HT1080 (cell line): ENCODE measurements at regions not wholly inside any gene's neighbourhood (a gene's known extent, or its start where the extent isn't known, plus 50 kb on each side); places are given as distances from the start of the nearest gene placed in this dataset.

ENCODE experiments used
- DNase-seq: peaks from one replicate; pipeline ENCODE4 v3.0.0-alpha.2; 2015; ENCODE audit warnings: low read depth

DNA sequence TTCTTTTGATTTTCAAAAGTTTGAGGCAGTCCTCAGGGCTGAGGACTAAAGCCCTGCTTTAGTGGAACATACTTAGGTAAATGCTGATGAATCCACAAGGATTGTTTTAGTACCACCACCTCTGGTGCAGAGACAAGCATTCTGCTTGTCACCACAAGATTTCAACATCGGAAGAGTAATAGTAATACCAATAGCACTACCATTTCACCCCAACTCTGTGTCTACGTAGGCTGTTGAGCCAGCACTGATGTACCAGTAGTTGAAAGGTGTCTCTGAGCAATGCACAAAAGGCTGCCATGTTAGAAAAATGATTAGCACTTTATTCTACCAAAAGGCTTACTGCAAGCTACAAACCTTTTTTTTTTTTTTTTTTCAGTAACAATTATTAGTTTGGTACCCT lies 213.2 kb upstream of the SLC24A2 start:
- no peak for DNase-seq

DNA sequence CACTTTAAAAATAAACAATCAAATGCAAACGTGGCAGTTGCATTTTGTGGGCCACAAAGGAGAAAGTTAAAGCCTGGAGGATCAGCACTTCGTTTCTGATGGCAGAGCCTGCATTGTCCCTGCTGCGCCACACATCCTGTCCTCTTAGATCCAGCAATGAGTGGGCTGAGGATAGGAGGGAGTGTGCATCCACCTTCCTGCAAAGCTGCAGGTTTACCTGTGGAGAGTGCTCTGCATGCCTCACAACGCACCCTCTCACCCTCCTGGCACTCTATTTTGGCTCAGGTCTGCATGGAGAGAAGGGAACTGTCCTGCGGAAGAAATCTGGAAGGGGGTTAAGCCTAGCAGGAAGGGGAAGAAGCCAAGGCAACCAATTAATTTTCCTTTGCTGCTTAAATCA lies 212.2 kb upstream of the SLC24A2 start:
- no peak for DNase-seq

DNA sequence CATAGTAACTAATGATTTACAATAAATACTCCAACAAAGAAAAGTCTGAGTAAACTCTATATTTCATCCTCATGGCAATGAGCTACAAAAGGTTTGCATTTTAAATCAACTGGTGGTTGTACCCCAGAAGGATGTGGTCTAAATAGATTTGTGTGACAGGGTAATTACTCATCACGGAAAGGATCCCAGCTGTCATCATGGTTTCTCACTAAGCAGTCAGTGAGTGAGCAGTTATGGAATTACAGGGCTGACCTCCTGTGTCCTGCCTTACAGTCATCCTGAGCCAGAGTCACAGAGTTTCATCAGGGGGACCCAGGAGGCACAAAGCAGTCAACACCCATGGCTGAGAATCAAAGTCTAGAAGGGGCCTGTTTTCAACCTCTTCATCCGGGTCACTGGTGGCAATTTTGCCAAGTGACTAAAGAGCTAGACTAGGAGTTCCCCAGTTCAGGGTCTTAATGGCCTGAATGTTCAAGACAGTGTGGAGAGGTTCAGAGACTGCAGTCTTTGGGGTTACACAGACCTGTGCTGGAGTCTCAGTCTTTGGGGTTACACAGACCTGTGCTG lies 210.7 kb upstream of the SLC24A2 start:
- DNase-seq: peak; percentile 99

DNA sequence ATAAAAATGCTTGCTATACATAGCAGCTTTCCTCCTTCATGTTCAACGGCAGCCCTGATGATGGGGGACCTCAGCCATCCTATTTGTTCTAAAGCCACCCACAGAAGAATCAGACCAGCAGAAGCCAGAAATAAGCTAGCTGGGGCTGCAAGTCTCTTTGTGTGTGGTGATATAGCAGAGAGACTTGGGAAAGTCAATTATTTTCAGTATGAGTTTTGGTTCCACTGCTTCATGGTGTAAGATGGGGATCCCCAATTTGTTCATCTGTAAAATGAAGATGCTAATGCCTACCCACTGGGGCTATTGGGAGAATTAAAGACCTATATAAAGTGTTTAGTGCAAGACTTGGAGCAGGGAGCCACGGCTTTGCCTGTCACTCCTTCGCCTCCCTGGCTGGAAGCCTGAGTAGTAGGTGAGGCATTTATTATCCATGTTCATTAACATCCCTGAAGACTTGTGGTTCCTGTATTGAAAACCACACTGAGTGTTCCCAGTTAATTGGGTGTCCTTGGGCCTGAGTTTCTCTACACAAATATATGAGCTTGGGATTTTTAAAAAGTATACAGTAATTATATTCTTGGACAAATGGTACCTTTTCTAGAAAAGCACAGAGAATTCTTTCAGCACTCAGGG lies 210.1 kb upstream of the SLC24A2 start:
- DNase-seq: no peak

DNA sequence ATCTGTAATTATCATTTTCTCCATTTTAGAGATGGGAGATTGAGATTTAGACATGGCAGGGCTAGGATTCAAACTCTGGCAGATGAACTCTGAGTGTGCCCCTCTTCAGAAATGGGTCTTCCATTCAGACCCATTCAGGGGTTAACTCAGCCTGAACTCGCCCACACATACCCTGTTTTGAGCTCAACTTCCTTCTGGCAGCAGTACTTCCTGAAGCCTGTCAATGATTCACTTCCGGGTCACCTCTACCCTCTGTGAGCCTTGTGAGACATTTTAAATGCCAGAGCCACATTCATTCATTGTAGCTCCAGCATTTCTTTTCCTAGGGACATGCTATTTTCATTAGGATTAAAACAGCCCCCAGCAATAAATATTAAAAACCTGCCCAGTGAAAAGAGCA lies 209.3 kb upstream of the SLC24A2 start:
- DNase-seq: peak; percentile 62

DNA sequence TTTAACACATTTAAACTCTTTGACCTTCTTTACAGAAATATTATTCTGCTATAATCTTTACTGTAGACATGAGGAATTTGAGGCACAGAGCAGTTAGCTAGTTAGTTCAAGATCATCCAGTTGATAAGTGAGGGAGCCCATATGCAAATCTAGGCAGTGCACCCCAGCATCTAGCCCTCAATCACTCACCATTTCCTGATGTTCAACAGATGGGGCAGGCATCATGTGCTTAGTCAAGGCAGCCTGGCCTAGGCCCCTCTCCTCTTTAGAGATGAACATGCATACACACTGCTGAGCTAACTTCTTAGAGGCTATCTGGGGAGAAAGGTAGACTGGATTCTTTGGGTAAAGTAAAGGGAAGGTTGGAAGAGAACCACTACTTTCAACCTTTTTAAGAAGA lies 206.8 kb upstream of the SLC24A2 start:
- DNase-seq: no peak

DNA sequence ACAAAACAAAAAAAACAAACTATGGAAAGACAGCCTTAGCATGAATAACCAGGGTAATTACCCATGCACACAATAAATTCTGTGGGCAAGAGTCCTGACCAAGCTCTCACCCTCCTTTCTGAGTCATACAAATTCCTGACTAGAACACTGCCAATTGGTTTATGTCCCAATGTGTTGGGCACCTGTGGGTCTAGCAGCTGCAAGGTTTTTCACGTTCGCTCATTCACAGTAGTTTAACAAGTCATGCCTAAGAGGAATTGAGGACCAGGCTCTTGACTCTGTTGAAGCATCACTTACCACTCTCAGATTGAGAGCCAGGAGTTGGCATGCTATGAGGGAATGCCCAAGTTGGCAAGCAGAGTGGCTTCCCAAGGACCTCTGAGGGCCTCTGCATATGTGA lies 205.5 kb upstream of the SLC24A2 start:
- peak; percentile 88 for DNase-seq

DNA sequence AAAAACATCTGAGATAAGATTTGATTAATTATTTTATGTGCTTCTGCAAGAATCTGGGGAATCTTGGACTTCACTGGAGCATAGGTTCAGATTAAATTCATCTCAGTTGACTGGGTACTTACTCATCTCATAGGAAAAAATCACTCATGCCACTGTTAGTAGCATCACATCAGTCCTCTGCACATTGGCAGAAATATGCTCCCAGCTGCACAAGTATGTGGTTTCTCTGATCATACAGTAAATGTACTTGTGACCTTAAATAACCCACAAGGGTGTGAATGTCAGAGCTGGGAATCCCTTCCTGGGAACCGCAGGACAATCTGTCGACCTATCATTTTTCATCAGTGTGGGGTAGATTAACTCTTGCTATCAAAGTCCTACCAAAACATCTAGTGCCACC lies 203.7 kb upstream of the SLC24A2 start:
- peak; percentile 93 for DNase-seq

DNA sequence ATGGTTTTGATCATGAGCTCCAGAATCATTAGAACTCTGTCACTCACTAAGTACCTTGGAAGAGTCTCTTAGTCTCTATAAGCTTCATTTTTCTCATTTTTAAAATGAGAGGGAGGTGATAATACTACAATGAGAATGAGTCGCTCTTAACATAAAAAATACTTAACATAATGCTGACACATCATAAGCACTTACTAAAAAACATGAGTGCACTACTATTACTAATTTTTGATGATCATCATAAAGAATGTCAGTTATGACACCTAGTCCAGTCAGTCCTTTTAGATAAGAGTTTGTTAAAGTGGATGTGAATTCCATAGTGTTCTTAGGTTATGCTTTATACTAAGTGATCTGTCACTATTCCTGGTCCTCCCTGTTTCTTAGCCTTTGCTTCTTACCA lies 200.4 kb upstream of the SLC24A2 start:
- peak; percentile 8 for DNase-seq

DNA sequence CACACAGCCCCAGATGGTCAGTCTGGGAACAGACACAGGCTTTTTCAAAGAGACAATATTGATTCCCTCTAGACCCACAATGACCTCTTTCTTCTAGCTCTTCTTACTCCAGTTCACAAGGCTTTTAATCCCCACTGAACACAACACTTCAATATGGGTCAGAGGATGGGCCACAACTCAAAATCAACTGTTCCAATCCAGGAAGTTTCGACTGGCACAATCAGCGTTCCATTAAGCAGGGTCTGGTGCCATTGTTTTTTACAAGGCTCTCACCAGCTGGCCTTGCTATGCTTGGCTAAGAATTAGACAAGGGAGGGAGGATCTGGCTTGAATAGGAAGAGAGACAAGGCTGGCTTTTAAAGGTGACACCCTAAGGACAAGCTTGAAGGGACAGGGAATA lies 199.4 kb upstream of the SLC24A2 start:
- DNase-seq: no peak

DNA sequence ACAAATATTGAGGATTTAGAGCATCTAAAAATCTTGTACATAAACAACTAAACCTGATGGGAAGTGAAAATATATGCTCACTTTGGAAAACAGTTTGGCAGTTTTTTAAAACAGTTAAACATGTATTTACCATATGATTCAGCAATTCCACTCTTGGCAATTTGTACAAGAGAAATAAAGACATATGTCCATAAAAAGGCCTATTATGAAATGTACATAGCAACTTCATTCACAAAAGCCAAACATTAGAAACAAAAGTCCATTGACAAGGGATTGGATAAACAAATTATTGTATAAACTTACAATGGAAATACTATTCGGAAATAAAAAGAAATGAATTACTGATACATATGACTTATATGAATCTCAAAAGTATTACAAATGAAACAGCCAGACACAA lies 196.2 kb upstream of the SLC24A2 start:
- DNase-seq: no peak

DNA sequence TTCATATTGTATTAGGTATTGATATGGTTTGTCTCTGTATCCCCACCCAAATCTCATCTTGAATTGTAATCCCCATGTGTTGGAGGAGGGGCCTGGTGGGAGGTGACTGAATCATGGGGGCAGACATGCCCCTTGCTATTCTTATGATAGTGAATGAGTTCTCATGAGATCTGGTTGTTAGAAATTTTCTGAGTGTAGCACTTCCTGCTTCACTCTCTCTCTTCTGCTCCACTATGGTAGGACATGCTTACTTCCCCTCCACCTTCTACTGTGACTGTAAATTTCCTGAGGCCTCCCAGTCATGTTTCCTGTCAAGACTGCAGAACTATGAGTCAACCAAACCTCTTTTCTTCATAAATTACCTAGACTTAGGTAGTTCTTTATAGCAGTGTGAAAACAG lies 187.4 kb upstream of the SLC24A2 start:
- DNase-seq: peak; percentile 80

DNA sequence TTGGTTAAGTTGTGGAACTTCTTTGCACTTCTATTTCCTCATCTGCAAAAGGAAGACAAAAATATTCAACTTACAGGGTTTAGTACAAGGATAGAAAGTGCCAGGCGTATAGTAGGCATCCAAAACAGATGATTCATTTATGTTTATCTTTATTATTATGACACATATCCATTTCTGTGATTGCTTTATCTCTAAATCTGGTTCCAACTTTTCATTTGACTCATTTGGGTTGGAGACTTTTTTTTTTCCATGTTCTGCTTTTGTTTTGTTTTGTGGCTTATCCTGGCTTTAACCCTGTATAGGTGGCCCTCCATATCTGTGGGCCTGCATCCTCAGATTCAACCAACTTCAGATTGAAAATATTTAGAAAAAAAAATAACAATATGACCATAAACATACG lies 186.7 kb upstream of the SLC24A2 start:
- DNase-seq: no peak

DNA sequence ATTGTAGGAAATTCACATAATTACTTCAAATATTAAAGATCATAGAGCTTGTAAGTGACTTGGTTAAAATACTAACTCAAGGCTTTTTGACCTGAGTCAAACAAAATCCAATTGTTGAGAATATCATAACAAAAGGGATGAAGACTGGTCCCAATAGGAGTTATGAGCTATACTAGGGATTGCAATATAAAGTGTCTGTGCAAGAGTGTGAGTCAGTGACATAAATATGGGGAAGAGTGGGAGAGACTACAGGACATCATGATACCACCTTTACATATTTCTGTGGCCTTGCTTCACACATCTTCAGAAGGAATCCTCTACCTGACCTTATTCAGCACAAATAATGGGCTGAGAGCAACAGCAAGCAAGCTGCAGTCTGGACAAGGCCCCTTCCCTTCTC lies 180.9 kb upstream of the SLC24A2 start:
- peak; percentile 53 for DNase-seq

DNA sequence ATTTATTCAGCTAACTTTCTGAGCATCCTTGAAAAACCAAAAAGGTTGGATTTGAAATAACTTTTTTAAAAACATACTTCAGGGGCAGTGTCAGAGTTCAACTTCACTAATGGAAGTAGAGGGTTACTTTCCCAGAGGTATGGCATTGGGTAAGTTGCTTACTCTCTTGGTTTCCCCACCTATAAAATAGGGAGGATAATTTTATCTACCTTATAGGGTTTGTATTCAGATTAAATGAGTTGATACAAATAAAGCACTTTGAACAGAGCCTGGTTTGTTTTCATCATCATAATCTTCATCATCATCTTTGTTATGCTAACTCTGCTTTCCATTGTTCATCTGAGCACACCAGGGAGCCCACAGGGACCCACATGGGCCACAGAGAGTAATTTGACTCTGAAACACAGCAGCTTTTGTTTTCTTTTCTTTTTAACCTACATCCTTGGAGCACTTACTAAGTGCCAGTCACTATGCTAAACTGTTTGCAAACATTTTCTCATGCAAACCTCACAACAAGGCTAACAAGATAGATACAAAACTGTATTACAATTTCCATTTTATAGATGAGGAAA lies 179.1 kb upstream of the SLC24A2 start:
- no peak for DNase-seq

DNA sequence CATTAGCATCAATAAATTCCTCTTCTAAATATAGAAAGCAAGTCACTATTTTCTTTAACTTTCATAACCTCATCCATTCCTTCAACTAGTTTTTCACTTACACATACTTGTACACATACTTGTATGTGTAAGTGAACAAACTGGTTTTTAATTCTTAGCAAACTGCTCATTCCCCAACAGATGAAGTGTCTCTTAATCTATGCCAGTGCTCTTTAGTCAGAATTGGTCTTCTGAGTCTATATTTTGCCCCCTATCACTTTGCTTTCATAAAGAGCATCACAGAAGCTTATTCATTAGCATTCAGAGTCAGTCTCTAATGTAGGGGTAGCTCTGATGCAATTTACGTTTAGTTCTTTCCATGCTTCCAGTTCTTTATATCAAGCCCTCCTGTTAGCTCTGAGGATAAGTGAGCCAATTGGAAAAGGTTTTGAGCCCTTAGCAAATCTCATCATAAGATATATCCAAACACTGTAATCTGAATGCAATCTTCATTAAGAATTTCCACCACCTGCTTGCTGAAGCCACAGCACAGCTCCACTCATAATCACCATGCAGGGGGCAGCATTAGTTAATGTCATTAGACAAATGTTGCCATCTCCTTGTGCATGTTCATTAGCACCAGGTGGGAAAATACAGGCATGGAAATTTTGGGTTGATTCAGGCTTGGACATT lies 178.5 kb upstream of the SLC24A2 start:
- DNase-seq: no peak

DNA sequence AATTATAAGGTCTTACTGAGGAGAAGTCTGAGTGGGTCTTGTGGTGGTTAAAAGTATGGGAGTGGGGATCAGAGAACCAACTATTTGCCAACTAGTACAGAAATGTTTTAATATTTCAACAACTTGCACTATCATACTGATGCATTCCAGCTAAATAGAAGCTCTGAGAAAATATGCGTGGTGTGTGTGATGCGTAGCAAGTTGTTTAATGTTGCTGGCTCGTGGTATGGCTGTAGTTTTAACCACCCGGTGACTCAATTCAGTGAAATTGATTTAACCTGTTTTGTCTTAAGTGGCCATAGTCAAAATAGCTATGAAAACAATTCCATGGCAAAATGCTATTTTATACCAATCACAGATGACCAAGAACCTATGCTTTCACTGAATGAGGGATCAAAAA lies 176.5 kb upstream of the SLC24A2 start:
- no peak for DNase-seq

DNA sequence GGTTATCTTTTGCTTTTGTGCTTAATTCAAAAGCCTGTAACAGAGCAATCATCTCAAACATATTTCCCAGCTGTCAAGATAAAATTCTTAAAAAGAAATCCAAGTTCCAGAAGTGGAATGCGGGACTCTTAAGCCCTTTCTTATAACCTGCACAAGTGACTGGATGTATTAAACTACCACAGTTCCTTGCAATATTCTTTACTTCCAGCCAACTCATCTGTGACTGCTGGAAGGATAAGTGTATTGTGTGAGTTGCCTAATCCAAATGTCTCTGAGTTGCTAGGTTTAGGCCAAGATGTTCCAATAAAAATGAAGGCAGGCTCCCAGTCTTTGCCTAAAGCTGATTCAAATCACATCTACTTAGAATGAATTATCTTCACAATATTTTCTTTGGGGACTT lies 159.2 kb upstream of the SLC24A2 start:
- no peak for DNase-seq

DNA sequence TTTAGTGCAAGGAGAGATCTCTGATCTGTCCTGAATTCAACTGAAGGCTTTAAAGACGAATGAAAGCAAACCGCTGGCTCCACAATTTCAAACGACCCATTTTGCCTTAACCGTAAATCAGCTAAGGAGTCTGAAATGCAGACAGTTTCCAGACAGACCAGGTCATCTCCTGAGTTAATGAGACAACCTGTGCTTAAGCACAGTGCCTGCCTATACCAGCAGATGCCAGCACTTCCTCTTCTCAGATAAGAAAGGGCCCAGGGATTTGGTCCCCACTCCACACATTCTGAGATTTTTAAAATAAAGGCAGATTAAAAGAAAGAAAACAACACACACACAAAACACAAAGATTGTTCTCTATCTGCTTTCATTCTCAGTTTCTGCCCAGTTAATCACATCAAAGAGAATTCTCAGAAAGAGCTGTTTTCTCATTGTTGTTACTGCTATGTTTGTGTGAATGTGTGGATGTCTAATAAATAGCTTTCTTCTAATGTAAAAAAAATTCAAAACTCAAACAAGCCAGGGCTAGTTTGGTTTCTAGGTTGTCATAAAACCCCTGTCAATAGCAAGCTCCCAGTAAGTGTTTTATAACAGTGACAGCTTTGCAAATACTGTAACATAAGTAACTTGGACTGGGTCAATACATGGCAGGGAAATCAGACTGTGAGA lies 157.7 kb upstream of the SLC24A2 start:
- DNase-seq: peak; percentile 54

DNA sequence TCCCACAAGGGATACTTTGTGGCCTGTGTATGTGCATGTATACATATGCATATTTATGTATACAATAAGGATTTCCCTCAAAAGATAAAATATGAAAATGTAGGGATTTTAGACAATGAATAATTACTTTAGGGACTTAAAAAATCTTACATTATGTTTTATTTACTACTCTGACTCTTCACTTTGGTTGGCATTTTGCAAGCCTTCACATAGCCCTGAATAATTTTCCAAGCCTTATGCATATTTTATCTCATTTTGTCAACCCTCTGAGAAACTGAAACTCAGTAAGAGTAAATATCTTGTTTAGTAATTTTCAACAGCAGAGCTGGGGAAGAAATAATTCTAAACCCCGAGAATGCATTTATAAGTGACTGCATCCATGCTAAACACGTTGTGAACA lies 153.0 kb upstream of the SLC24A2 start:
- no peak for DNase-seq

DNA sequence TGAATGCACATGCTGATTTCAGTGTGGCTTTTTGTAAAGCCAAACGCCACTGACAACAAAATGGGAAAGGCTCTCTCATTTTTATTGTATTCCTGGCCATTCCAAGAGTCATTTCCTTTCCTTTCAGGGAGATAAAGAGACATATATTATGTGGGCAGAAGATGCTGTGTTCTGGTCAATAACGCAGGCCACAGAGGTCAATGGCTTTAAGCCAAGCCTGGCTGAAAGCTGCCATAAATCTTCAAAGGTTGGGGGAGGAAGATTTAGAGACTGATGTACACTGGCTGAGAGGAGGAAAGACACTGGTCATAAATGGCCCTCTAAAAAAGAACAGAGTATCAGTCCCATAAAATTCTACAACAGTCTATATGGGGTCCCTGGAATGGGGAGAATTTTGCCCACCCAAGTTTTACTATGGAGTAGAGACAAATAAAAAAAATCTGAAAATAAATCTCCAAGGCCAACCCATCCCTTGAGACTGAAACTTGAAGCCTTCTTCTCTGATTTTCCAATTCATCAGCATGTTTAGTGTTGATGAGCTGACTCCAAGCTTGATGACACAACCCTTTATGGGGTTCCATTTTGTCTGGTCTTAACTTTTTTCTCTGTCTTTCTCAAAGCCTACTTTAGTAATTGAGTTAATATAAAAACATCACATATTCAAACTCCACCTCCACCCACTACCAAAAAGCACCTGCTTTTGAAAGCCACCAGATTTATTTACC lies 152.1 kb upstream of the SLC24A2 start:
- DNase-seq: no peak
